Loucy (cell line): ENCODE measurements at regions not wholly inside any gene's neighbourhood (a gene's known extent, or its start where the extent isn't known, plus 50 kb on each side); places are given as distances from the start of the nearest gene placed in this dataset.

ENCODE experiments used
- H2AFZ ChIP-seq: fragments of 200-600 bp; sonication (generic); 2 replicates; pipeline ENCODE4 v1.6.0; 2016; ENCODE audit warnings: antibody characterized with exemption, mild to moderate bottlenecking, low read length, moderate library complexity
- H3F3A ChIP-seq: fragments of 200-600 bp; 2 replicates; pipeline ENCODE4 v1.6.0; 2016; ENCODE audit warnings: antibody characterized with exemption, low read depth, mild to moderate bottlenecking
- H3K27me3 ChIP-seq: fragments of 200-600 bp; sonication (generic); 2 replicates; pipeline ENCODE4 v1.6.1; 2014; ENCODE audit warnings: low read length, mild to moderate bottlenecking; ENCODE audit not compliant: insufficient read depth, poor library complexity, severe bottlenecking
- H3K36me3 ChIP-seq: fragments of 200-600 bp; sonication (generic); 2 replicates; pipeline ENCODE4 v1.6.1; 2016; ENCODE audit warnings: low read length; ENCODE audit not compliant: insufficient read depth
- H3K4me1 ChIP-seq: fragments of 200-600 bp; sonication (generic); 2 replicates; pipeline ENCODE4 v1.5.1; 2014; ENCODE audit warnings: low read length, mild to moderate bottlenecking; ENCODE audit not compliant: insufficient read depth, poor library complexity, severe bottlenecking
- H3K4me2 ChIP-seq: fragments of 200-600 bp; sonication (generic); 2 replicates; pipeline ENCODE4 v1.6.0; 2014; ENCODE audit warnings: antibody characterized with exemption, low read length, low read depth, mild to moderate bottlenecking; ENCODE audit not compliant: poor library complexity, severe bottlenecking
- H3K4me3 ChIP-seq: fragments of 200-600 bp; sonication (generic); 2 replicates; pipeline ENCODE4 v1.5.1; 2014; ENCODE audit warnings: low read length, mild to moderate bottlenecking, mixed read lengths; ENCODE audit not compliant: poor library complexity, severe bottlenecking
- H3K79me2 ChIP-seq: fragments of 200-600 bp; sonication (generic); 2 replicates; pipeline ENCODE4 v1.6.1; 2014; ENCODE audit warnings: low read length; ENCODE audit not compliant: insufficient read depth
- H3K9ac ChIP-seq: fragments of 200-600 bp; sonication (generic); 2 replicates; pipeline ENCODE4 v1.6.0; 2014; ENCODE audit warnings: mild to moderate bottlenecking, low read depth, low read length, moderate library complexity; ENCODE audit not compliant: poor library complexity, severe bottlenecking
- H3K9me2 ChIP-seq: fragments of 200-600 bp; sonication (generic); replicated peaks from 2 replicates; pipeline ENCODE4 v1.6.1; 2016; ENCODE audit warnings: low read depth, low read length, mixed read lengths
- H3K9me3 ChIP-seq: fragments of 200-600 bp; sonication (generic); 2 replicates; pipeline ENCODE4 v1.6.1; 2014; ENCODE audit warnings: mild to moderate bottlenecking, antibody characterized with exemption, low read length, low read depth; ENCODE audit not compliant: insufficient read depth
- H4K20me1 ChIP-seq: fragments of 200-600 bp; sonication (generic); 2 replicates; pipeline ENCODE4 v1.6.0; 2014; ENCODE audit warnings: antibody characterized with exemption, low read length, mild to moderate bottlenecking; ENCODE audit not compliant: insufficient read depth, poor library complexity, severe bottlenecking
- CTCF ChIP-seq: fragments of 200-600 bp; sonication (generic); conservative IDR thresholded peaks from 2 replicates; pipeline ENCODE4 v1.5.1; 2014; ENCODE audit warnings: mild to moderate bottlenecking, antibody characterized with exemption, low read length
- EZH2phosphoT487 ChIP-seq: fragments of 200-600 bp; IDR thresholded peaks from 2 replicates; pipeline ENCODE4 v1.6.1; 2018; ENCODE audit warnings: antibody characterized with exemption, mild to moderate bottlenecking, moderate library complexity, borderline replicate concordance

GRCh38 chr17:52653014-52653413 is 494.5 kb upstream of the CA10 start:
- H3K36me3 ChIP-seq, result no peaks in the 10 kb centered on the region
- H3F3A ChIP-seq, result no peaks in the 10 kb centered on the region
- H3K9me3 ChIP-seq, result no peaks in the 10 kb centered on the region
- no peak overlapping the region for H3K9ac ChIP-seq
- H3K79me2 ChIP-seq, result no peaks in the 10 kb centered on the region
- H2AFZ ChIP-seq, result no peak overlapping the region
- no peak overlapping the region for H3K4me3 ChIP-seq
- no peaks in the 10 kb centered on the region for H3K4me1 ChIP-seq
- no peak for TF ChIP-seq CTCF
- TF ChIP-seq EZH2phosphoT487, result no peak
- H4K20me1 ChIP-seq, result no peaks in the 10 kb centered on the region
- H3K4me2 ChIP-seq, result no peak overlapping the region
- no peaks in the 10 kb centered on the region for H3K9me2 ChIP-seq
- H3K27me3 ChIP-seq, result no peaks in the 10 kb centered on the region

- no peak overlapping the region for H3K9ac ChIP-seq
- TF ChIP-seq EZH2phosphoT487 (no peak), CTCF (no peak)
These were observed 490.5 kb upstream of the CA10 start for GRCh38 chr17:52648995-52649394.

GRCh38 chr17:52647411-52647810 is 488.9 kb upstream of the CA10 start:
- H3K9ac ChIP-seq, result no peak overlapping the region
- H3K36me3 ChIP-seq, result no peaks in the 10 kb centered on the region
- H3K4me2 ChIP-seq, result no peak overlapping the region
- no peaks in the 10 kb centered on the region for H3K4me1 ChIP-seq
- H3K9me3 ChIP-seq, result no peaks in the 10 kb centered on the region
- no peaks in the 10 kb centered on the region for H3F3A ChIP-seq
- TF ChIP-seq EZH2phosphoT487 (no peak), CTCF (no peak)
- H3K27me3 ChIP-seq, result no peaks in the 10 kb centered on the region
- H4K20me1 ChIP-seq, result no peaks in the 10 kb centered on the region
- no peak overlapping the region for H2AFZ ChIP-seq
- H3K9me2 ChIP-seq, result no peaks in the 10 kb centered on the region
- H3K79me2 ChIP-seq, result no peaks in the 10 kb centered on the region
- H3K4me3 ChIP-seq, result no peak overlapping the region

More at GRCh38 chr17:52648995-52649394, 490.5 kb upstream of the CA10 start:
- H3F3A ChIP-seq, result no peaks in the 10 kb centered on the region
- no peaks in the 10 kb centered on the region for H3K36me3 ChIP-seq
- no peaks in the 10 kb centered on the region for H3K4me1 ChIP-seq
- H3K27me3 ChIP-seq, result no peaks in the 10 kb centered on the region
- no peak overlapping the region for H3K4me2 ChIP-seq
- no peaks in the 10 kb centered on the region for H3K9me2 ChIP-seq
- no peak overlapping the region for H3K4me3 ChIP-seq
- no peaks in the 10 kb centered on the region for H3K79me2 ChIP-seq
- no peaks in the 10 kb centered on the region for H4K20me1 ChIP-seq
- H2AFZ ChIP-seq, result no peak overlapping the region
- H3K9me3 ChIP-seq, result no peaks in the 10 kb centered on the region
